ENCODE measurements at regions not wholly inside any gene's neighbourhood (a gene's known extent, or its start where the extent isn't known, plus 50 kb on each side); places are given as distances from the start of the nearest gene placed in this dataset.

DNA sequence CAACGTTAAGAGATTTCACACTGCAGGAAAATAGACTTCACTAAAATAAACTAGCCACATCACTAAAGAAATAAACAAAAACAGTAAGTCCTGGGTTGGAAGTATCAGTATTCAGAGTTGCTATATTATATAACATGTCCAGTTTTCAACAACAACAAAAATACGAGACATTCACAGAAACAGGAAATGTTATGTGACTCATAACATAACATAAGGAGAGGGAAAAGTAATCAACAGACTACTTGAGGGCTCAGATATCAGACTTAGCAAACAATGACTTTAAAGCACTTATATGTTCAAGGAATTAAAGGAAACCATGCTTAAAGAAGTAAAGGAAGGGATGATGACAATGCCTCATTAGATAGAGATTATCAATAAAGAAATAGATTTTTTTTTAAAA is 73.5 kb upstream of the MKLN1 start:
- TF ChIP-seq POLR2A (IDR thresholded peaks at IDR 0.05) (no peak), EP300 (IDR thresholded peaks at IDR 0.05) (no peak), POLR2AphosphoS5 (IDR thresholded peaks at IDR 0.05) (no peak)
- TF ChIP-seq, protein P1, sequence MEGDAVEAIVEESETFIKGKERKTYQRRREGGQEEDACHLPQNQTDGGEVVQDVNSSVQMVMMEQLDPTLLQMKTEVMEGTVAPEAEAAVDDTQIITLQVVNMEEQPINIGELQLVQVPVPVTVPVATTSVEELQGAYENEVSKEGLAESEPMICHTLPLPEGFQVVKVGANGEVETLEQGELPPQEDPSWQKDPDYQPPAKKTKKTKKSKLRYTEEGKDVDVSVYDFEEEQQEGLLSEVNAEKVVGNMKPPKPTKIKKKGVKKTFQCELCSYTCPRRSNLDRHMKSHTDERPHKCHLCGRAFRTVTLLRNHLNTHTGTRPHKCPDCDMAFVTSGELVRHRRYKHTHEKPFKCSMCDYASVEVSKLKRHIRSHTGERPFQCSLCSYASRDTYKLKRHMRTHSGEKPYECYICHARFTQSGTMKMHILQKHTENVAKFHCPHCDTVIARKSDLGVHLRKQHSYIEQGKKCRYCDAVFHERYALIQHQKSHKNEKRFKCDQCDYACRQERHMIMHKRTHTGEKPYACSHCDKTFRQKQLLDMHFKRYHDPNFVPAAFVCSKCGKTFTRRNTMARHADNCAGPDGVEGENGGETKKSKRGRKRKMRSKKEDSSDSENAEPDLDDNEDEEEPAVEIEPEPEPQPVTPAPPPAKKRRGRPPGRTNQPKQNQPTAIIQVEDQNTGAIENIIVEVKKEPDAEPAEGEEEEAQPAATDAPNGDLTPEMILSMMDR (IDR thresholded peaks at IDR 0.05), result no peak

All from sigmoid colon (tissue), 4 donors.